PFSK-1 (cell line): ENCODE measurements at regions not wholly inside any gene's neighbourhood (a gene's known extent, or its start where the extent isn't known, plus 50 kb on each side); places are given as distances from the start of the nearest gene placed in this dataset.

Experiments used
- FOXP2 ChIP-seq: optimal IDR thresholded peaks from 2 replicates; pipeline ENCODE3; 2011; ENCODE audit warnings: borderline replicate concordance, control low read depth, inconsistent platforms; ENCODE audit not compliant: insufficient read depth; ENCODE audit errors: extremely low read length, extremely low read depth
- POLR2AphosphoS5 ChIP-seq: IDR thresholded peaks from 2 replicates; pipeline ENCODE4 v1.6.1; 2012; ENCODE audit warnings: low read depth, mild to moderate bottlenecking, control low read depth, low read length, moderate library complexity
- REST ChIP-seq, 2 experiments: IDR thresholded peaks; 2 replicates each; pipeline versions ENCODE4 v1.6.1 to v1.8.0; 2011 to 2012; ENCODE audit warnings: low read depth in 2 of 2, low read length in 2 of 2, control low read depth in 1 of 2, inconsistent platforms in 1 of 2, mild to moderate bottlenecking in 1 of 2, moderate library complexity in 1 of 2; ENCODE audit not compliant: insufficient read depth in 1 of 2
- SIN3A ChIP-seq: IDR thresholded peaks from 2 replicates; pipeline ENCODE4 v1.6.1; 2012; ENCODE audit warnings: mild to moderate bottlenecking, low read length, moderate library complexity, borderline replicate concordance; ENCODE audit not compliant: insufficient read depth
- TAF1 ChIP-seq: IDR thresholded peaks from 2 replicates; pipeline ENCODE4 v1.6.1; 2012; ENCODE audit warnings: low read length, control low read depth, borderline replicate concordance; ENCODE audit not compliant: insufficient read depth

- TF ChIP-seq FOXP2 = no peak
- TF ChIP-seq TAF1 = no peak
- no peak for TF ChIP-seq POLR2AphosphoS5
- no peak for TF ChIP-seq REST (IDR thresholded peaks at IDR 0.05; ENCODE audit: insufficient read depth in 1 of 2, low read depth in 2 of 2, low read length in 2 of 2)
- TF ChIP-seq SIN3A = no peak
Measured at GRCh38 chrX:2554891-2555290, 54.1 kb upstream of the DHRSX start.

GRCh38 chrX:2552621-2553201, 51.9 kb upstream of the DHRSX start:
- TF ChIP-seq FOXP2 = no peak
- no peak for TF ChIP-seq SIN3A
- no peak for TF ChIP-seq TAF1
- TF ChIP-seq REST (IDR thresholded peaks at IDR 0.05; ENCODE audit: insufficient read depth in 1 of 2, low read depth in 2 of 2, low read length in 2 of 2) = no peak
- no peak for TF ChIP-seq POLR2AphosphoS5

- no peak for TF ChIP-seq POLR2AphosphoS5
- TF ChIP-seq SIN3A = no peak
- no peak for TF ChIP-seq FOXP2
- TF ChIP-seq REST (IDR thresholded peaks at IDR 0.05; ENCODE audit: insufficient read depth in 1 of 2, low read depth in 2 of 2, low read length in 2 of 2) = no peak
- TF ChIP-seq TAF1 = no peak
Measured at GRCh38 chrX:2550328-2551020, 49.7 kb upstream of the DHRSX start.
